Large intestine (tissue), 3 donors: ENCODE measurements at regions not wholly inside any gene's neighbourhood (a gene's known extent, or its start where the extent isn't known, plus 50 kb on each side); places are given as distances from the start of the nearest gene placed in this dataset.

Experiments used
- DNase-seq, 2 donors: peaks; one replicate each; pipeline versions ENCODE4 v3.0.0 to v3.0.0-alpha.2; 2013
- H3K27ac ChIP-seq: one replicate; pipeline ENCODE4 v1.5.1; 2013; ENCODE audit warnings: low read length
- H3K27me3 ChIP-seq: 2 replicates; pipeline ENCODE4 v1.6.1; 2013; ENCODE audit warnings: low read length; ENCODE audit not compliant: control insufficient read depth, insufficient read depth
- H3K36me3 ChIP-seq: 2 replicates; pipeline ENCODE4 v1.6.1; 2013; ENCODE audit warnings: low read length; ENCODE audit not compliant: control insufficient read depth, insufficient read depth
- H3K4me1 ChIP-seq: one replicate; pipeline ENCODE4 v1.6.1; 2013; ENCODE audit warnings: low read length; ENCODE audit not compliant: control insufficient read depth, insufficient read depth
- H3K4me3 ChIP-seq: one replicate; pipeline ENCODE4 v1.5.1; 2013; ENCODE audit warnings: low read length
- H3K9me3 ChIP-seq: one replicate; pipeline ENCODE4 v1.6.1; 2013; ENCODE audit warnings: mild to moderate bottlenecking, low read depth, low read length, moderate library complexity; ENCODE audit not compliant: control insufficient read depth
- WGBS: methylation state at CpG from one replicate; pipeline ENCODE4 v1.1.5; 2013; ENCODE audit warnings: low lambda C conversion rate; ENCODE audit not compliant: insufficient coverage; 5-methylcytosine and 5-hydroxymethylcytosine counted together

DNA sequence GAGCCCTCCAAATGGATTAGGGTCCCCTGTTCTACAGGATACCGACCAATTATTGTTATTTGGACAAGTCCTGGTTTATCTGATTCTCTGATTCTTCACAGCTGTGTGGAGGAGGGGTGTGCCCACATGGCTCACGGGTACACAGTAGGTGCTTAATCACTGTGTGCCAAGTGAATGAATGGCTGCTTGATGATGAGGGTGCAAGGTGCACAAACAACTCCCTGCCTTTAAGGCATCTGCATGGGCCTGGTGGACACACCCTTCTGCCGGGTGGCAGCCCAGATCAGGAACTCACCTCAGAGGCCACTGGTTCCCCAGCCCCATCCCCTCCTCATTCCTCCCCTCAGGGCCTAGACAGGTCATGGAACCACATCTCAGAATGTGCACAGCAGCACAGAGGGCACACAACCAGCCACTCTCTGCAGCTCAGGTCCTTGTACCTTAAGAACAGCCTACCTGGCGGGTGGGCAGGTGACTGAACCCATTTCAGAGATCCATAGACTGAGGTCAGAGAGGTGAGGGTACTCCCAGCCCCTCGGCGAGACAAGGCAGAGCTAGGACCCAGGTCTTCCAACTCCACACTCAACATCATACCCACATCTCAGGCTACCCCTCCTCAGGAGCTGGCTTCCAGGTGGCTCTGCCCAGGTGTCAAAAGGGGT, 50.3 kb downstream of the SHANK2 start:
- WGBS = no CpG with 5 or more reads among the region's 6 CpGs
- H3K36me3 ChIP-seq = peaks cover 7% of the 10 kb centered on the region
- peaks cover 9% of the 10 kb centered on the region for H3K4me1 ChIP-seq
- no peaks in the 10 kb centered on the region for H3K27me3 ChIP-seq
- H3K4me3 ChIP-seq = no peak overlapping the region
- H3K27ac ChIP-seq = no peak overlapping the region
- no peak for DNase-seq
- H3K9me3 ChIP-seq = no peaks in the 10 kb centered on the region

DNA sequence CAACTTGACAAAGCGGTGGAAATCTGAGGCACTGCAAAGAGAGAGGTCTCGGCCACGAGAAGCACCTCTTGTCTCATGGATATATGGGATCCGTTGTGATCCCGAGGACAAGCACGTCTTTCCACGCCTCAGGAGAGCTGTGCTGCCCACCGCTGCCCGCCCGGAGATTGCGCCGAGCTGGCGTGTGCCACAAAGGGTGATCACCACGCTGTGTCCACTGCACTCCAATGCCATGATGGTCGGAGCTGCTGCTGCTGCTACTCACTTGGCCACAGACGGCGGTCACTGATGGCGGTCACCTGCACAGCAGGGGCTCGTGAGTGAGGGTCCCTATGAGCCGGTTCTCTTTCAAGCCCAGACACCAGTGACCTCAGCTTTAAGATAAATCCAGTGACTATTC, 51.1 kb downstream of the SHANK2 start:
- no peak overlapping the region for H3K4me3 ChIP-seq
- no peak for DNase-seq
- peaks cover 7% of the 10 kb centered on the region for H3K36me3 ChIP-seq
- no peaks in the 10 kb centered on the region for H3K27me3 ChIP-seq
- H3K27ac ChIP-seq = no peak overlapping the region
- H3K4me1 ChIP-seq = peaks cover 9% of the 10 kb centered on the region
- WGBS = no CpG with 5 or more reads among the region's 20 CpGs
- H3K9me3 ChIP-seq = no peaks in the 10 kb centered on the region

DNA sequence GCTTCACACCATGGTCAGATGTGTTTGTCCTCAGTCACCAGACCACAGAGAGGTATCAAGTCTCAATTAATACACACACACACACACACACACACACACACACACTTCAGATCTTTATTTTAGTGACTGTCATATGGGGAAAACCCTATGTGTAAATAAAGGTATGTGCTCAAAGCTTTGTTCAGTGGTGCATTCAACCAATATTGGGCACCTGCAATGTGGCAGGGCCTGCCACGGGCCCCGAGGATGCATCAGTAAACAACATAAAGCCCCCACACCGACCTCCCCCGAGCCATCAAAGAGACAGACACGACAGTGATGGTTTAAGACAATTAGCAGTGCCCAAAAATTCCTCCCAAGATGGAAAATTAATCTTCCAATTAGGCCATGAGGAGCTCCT, 51.6 kb downstream of the SHANK2 start:
- Histone ChIP-seq H3K27ac (no peak overlapping the region), H3K4me3 (no peak overlapping the region), H3K27me3 (no peaks in the 10 kb centered on the region), H3K36me3 (peaks cover 7% of the 10 kb centered on the region), H3K4me1 (peaks cover 6% of the 10 kb centered on the region), H3K9me3 (no peaks in the 10 kb centered on the region)
- DNase-seq = no peak
- WGBS = no CpG with 5 or more reads among the region's 5 CpGs

DNA sequence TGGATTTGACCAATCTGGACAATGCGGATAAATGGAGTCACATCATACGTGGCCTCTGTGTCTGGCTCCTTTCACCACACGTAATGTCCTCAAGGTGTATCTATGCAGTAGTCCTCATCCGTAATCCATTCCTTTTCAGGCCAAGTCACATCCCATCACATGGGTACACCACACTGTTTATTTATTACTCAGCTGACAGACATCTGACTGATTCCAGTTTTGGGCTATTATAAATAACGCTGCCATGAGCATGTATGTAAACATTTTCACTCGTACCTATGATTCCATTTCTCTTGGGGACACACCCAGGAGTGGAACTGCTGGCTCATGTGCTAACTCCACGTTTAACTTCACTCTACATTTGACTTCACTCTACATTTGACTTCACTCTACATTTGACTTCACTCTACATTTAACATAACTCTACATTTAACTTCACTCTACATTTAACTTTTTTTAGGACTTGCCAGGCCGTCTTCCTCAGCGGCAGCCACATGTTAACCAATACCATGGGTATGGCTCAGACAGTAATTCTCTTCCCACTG, 52.1 kb downstream of the SHANK2 start:
- WGBS = 100% methylated on average over 1 of the region's 9 CpGs
- H3K9me3 ChIP-seq = no peaks in the 10 kb centered on the region

DNA sequence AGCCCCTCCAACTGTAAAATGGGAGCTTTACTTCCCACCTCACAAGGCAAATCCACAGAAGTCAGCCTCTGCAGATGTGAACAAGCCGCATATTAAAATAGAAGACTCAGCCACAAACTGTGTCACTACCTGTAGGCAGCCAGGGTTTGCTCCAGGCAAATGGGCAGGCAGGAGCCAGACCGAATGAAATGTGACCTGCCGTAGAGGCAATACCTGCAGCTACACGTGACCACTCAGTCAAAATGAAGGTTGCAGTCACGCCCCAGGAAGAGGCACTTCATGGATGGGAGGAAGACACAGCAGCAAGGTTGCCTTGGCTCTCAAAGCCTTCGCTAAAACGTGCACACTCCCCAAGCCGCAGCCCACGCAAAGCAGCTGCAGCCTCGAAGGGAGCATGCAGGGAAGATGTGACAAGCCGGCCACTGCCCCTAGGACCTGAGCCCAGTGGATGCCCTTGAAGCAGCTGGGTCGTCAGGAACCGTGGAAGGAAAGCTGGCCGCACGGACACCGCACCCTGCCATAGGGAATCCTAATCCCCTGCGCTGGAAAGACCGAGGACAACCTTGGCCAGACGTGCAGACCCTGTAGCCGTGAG, 53.1 kb downstream of the SHANK2 start:
- WGBS = no CpG with 5 or more reads among the region's 20 CpGs
- Histone ChIP-seq H3K9me3 (no peaks in the 10 kb centered on the region), H3K27ac (no peak overlapping the region), H3K4me1 (peaks cover 7% of the 10 kb centered on the region), H3K36me3 (peaks cover 7% of the 10 kb centered on the region), H3K4me3 (no peak overlapping the region), H3K27me3 (no peaks in the 10 kb centered on the region)
- DNase-seq = no peak

More for the DNA sequence above, 52.1 kb downstream of the SHANK2 start:
- H3K4me3 ChIP-seq = no peak overlapping the region
- no peak for DNase-seq
- H3K4me1 ChIP-seq = peaks cover 3% of the 10 kb centered on the region
- no peak overlapping the region for H3K27ac ChIP-seq
- no peaks in the 10 kb centered on the region for H3K27me3 ChIP-seq
- peaks cover 7% of the 10 kb centered on the region for H3K36me3 ChIP-seq

DNA sequence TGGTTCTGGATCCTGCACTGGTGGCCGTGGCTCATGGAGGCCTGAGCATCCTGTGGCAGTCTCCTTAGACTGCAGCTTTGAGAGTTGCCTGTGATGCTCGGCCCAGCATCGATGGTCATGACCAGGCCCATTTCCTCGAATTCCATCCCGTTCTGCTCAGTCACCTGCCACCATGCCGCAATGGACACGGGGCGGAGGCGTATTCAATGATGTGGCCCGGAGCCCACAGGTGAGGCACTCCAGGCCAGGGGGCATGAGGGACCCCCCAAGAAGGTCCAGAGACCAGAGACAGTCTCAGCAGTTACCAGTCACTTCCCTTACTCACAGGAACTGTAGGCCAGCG, 53.6 kb downstream of the SHANK2 start:
- Histone ChIP-seq H3K4me1 (peaks cover 12% of the 10 kb centered on the region), H3K4me3 (no peak overlapping the region), H3K27me3 (no peaks in the 10 kb centered on the region), H3K27ac (no peak overlapping the region), H3K9me3 (no peaks in the 10 kb centered on the region), H3K36me3 (peaks cover 7% of the 10 kb centered on the region)
- no peak for DNase-seq
- WGBS = no CpG with 5 or more reads among the region's 11 CpGs

DNA sequence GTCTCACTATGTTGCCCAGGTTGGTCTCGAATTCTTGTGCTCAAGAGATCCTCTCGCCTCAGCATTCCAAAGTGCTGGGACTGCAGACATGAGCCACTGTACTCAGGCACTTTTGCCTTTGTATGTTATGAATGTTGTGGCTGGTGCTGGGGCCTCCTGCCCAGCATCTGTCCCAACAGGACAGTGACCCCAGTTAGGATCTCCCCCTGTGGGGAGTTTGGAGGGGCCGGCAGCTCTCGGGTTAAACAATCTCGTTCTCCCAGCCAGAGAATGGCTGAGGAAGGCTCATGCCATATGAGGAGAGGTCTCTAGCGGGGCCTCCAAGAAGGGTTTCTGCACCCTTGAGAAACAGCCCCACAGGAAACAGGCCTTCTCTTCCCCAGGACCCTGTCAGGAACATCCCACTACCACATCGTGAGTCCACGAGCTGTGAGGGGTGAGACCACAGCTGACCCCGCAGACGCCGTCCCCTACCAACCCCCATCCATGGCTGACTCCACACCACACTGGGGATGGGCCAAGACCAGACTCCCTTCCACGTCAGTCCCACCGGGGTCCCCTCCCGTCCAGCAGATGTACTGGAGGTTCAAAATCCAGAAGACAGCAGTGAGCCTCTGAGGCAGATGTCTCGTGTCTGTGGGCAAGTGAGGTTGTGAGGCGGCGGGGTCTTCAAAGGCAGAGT, 54.1 kb downstream of the SHANK2 start:
- WGBS = no CpG with 5 or more reads among the region's 17 CpGs
- no peak overlapping the region for H3K27ac ChIP-seq
- DNase-seq = no peak
- H3K4me1 ChIP-seq = peaks cover 17% of the 10 kb centered on the region
- no peaks in the 10 kb centered on the region for H3K27me3 ChIP-seq
- no peak overlapping the region for H3K4me3 ChIP-seq
- H3K9me3 ChIP-seq = no peaks in the 10 kb centered on the region
- H3K36me3 ChIP-seq = peaks cover 7% of the 10 kb centered on the region

DNA sequence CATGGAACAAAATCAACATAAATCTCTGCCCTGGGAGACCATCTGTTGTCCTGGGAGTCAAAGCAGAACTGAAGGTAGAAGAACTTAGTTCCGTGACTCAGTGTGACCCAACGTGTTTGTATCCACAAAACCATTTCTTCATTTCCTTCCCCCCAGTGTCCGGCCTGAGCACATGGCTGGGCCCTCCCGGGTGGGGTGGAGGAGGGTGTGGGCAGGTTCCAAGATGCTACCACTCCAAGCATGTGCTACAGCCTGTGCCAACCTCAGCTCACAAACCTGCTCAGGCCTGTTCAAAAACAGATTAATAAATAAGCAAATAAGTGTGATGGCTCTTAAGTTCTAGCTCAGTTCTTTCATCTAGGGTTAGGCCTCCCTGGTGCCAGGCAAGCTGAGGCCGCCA, 55.3 kb downstream of the SHANK2 start:
- peaks cover 21% of the 10 kb centered on the region for H3K4me1 ChIP-seq
- H3K9me3 ChIP-seq = no peaks in the 10 kb centered on the region
- WGBS = no CpG with 5 or more reads among the region's 5 CpGs
- no peaks in the 10 kb centered on the region for H3K27me3 ChIP-seq
- DNase-seq = no peak
- H3K4me3 ChIP-seq = no peak overlapping the region
- no peak overlapping the region for H3K27ac ChIP-seq
- peaks cover 7% of the 10 kb centered on the region for H3K36me3 ChIP-seq

DNA sequence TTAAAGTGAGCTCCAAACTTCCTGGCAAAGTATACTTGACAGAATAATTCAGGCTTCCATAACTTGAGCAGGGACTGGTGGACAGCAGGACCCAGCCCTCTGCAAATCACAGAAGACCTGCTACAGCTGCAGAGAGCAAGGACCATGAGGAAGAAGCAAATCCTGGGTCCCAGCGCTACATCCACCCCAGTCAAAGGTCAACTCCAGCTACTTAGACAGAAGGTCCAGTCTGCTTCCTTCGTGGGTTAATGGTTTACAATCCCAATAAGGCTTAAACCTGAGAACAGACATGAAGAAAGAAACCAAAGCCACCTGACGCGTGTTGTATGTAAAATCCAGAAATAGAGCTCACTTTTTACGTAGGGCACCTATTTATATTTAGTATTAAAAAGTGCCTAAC, 57.7 kb downstream of the SHANK2 start:
- WGBS = no CpG with 5 or more reads among the region's 5 CpGs
- H3K27ac ChIP-seq = peak overlapping the region; percentile 11
- no peaks in the 10 kb centered on the region for H3K27me3 ChIP-seq
- no peaks in the 10 kb centered on the region for H3K9me3 ChIP-seq
- peaks cover 6% of the 10 kb centered on the region for H3K36me3 ChIP-seq
- peak; percentile 72 to 89 for DNase-seq
- H3K4me1 ChIP-seq = peaks cover 24% of the 10 kb centered on the region
- H3K4me3 ChIP-seq = no peak overlapping the region

DNA sequence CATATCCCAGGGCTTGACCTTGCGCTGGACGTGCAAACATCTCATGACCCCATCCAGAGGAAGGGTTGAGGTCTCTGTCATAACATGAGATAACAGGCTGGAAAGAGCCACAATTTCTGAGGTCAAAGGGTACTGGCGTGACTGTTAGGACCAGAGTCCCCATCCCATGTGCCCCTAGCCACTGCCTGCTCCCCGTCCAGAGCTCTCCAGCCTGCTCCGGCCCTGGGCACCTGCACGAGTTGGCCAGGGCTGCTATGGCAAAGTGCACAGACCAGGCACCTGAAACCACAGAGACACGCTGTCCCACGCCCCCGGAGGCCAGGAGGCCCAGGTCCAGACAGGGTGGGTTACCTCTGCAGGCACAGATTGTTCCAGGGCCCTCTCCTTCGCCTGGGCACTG, 58.9 kb downstream of the SHANK2 start:
- no peak for DNase-seq
- WGBS = no CpG with 5 or more reads among the region's 10 CpGs

More for the DNA sequence above, 58.9 kb downstream of the SHANK2 start:
- Histone ChIP-seq H3K27ac (no peak overlapping the region), H3K27me3 (no peaks in the 10 kb centered on the region), H3K4me3 (no peak overlapping the region), H3K9me3 (no peaks in the 10 kb centered on the region), H3K4me1 (peaks cover 24% of the 10 kb centered on the region), H3K36me3 (peaks cover 6% of the 10 kb centered on the region)
